IPS-NIHi11 (cell line): ENCODE measurements at regions not wholly inside any gene's neighbourhood (a gene's known extent, or its start where the extent isn't known, plus 50 kb on each side); places are given as distances from the start of the nearest gene placed in this dataset.

Experiments
- DNase-seq: peaks from one replicate; pipeline ENCODE4 v3.0.0; 2012; ENCODE audit warnings: mixed read lengths, low spot score

DNA sequence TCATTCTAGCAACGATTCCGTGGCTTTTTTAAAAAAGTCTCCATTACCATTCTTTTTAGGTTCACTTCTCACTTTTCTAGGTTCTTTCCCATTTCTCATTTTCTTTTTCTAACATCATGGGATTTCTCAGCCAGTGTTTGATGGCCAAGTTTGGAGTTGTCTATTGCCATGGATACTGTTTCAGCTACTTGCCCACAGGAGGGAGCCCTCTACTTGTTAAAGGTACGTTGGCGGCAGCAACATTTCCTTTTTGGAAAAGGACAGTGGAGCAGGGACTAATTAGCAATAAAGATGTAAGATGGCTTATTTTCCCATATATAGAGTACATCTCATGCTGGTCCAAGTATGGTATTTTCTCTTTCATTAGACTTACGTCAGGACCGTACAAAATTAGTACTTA is 2257.5 kb upstream of the C9orf72 start:
- DNase-seq: peak; percentile 46

DNA sequence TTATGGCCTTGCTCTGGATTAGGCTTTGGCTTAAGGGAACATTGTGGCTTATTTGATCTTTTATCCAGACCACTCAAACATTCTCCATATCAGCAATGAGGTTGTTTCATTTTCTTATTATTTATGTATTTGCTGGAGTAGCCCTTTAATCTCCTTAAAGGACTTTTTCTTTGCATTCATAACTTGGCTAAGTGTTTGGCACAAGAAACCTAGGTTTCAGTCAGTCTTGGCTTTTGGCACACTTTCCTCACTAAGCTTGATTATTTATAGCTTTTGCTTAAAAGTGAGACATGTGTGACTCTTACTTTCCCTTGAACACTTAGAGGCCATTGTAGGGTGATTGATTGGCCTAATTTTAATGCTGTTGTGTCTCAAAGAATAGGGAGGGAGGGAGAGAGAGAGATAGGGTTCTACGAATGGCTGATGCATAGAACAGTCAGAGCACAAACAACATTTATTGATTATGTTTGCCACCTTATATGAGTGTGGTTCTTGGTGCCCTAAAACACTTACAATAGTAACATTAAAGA is 2265.3 kb upstream of the C9orf72 start:
- DNase-seq: no peak

DNA sequence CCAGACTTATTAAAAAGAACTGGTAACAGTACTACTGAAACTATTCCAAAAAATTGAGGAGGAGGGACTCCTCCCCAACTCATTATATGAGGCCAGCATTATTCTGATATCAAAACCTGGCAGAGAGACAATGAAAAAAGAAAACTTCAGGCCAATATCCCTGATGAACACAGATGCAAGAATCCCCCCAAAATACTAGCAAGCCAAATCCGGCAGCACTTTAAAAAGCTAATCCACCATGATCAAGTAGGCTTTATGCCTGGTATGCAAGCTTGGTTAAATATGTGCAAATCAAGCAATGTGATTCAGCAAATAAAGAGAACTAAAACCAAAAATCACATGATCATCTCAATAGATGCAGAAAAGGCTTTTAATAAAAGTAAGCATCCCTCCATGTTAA is 2271.0 kb upstream of the C9orf72 start:
- DNase-seq: no peak

DNA sequence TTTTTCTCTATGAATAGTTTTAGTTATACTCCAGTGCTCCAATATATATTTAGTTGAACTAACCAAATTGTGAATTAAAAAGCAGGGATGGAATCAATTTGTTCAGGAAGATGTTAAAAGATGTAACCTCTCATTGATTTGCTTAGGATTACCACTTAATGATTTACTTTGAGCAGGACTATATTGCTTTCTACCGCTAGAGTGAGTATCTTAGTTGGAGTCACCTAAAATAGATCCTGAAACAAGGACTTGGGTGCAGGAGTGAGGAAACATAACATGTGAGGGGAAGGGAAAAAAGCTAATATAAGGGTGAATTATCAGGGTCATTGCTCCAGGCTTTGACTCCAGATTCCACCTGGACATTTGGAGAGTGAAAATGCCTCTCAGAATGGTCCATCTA is 2277.4 kb upstream of the C9orf72 start:
- no peak for DNase-seq

DNA sequence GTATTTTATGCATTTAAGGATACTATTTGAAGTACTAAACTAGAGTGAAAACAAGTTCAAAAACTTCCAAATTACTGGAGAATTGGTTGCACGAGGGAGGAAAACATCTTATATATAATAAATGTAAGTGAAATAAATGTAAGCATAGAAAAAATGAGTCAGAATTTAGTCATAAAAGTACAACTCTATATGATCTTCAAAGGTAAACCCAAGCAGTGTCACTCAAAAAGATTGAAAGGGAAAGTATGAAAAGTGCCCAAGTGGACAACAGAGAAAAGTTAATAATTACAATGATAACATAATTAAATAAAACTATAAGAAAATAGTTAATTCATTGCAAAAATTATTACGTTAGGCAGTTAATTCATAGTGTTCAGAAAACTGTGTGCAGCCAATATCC is 2288.5 kb upstream of the C9orf72 start:
- no peak for DNase-seq

DNA sequence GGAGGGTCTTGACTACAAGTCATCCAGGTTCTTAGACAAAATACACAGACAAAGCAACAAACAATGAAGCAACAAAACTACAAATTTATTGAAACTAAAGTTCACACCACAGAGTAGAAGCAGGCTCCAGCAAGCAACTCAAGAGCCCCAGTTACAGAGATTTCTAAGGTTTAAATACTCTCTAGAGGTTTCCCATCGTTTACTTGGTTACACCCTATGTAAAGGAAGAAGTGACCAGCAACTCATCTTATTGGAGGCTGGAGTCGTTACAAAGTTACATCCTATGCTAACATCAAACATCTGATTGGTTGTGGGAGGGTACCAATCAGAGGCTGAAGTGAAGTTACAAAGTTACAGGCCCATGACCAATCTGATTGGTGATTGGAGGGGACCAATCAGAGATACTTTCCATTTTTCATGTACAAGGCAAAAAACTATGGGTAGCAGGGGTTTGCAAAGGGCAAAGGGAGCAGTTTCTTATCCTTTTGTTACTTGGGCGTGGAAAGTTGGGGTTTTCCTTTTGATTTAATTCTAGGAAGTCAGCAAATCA is 2292.6 kb upstream of the C9orf72 start:
- no peak for DNase-seq

DNA sequence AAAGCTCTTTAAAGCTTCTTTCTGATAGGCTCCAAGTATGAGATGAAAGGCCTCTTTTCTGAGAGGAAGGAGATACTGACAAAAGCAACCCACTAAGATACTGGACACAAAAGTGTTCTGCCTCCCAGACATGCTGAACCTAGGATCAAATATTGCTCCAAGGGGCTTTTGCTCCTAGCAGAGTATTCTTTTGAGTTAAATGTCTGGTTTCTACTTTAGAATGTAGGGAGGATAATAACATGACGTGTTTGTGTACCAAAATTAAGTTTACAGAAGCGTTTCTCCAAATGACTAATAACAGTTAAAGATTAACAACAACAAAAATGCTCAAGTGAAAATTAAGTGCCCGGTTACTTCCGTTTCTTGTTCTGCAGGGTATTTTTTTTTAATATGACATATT is 2293.3 kb upstream of the C9orf72 start:
- no peak for DNase-seq

DNA sequence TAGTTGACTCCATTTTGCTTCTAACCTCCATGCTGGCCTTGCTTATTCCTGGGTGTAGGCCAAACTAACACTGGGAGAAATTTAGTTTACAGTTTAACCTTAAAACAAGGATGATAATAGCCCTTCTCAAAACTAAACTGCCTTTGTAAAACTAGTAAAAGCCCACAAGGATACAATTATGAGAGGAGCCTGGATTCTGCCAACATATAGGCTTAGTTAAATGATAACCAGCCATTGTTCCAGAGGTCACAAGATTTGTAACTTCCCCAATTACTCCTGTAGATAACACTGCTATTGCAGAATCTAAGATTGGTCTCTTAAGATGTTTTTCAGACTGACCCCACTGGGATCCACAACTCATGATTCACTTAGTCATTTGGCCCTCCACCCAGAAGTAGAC is 2300.3 kb upstream of the C9orf72 start:
- DNase-seq: no peak

DNA sequence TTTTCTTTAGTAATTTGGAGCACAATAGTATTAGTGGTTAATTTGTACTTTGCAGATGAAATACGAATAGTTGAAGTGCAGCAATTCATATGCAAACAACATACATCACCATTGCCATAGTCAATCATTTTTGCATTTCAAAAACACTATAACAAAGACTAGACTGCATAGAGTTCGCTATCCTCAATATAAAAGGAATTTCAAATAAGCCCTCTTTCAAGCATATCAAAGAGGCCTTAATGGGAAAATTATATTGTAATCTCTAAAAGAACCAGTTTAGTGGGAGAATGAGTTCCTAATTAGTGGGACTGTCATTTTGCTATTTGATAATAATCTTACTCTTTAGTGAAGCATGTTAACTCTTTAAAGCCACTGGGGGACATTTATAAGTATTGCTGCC is 2302.3 kb upstream of the C9orf72 start:
- DNase-seq: no peak

DNA sequence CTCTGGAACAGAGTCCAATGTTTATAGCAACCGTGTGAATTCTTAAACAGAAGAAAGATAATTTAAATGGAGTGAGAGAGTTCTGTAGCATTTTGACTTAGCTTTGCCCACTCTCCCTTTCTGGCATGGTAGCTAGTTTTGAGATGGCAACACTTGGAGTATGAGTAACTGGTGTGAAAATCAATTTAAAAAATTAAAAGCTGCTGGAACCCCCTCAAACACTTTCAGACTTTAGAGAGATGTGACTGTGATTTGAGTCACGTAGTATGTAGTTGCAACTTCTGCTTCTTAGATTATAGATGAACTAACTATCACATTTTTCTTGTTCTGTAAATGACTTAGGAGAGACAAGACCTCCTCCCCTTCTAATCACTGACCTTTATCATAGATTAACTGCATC is 2309.5 kb upstream of the C9orf72 start:
- DNase-seq: no peak

DNA sequence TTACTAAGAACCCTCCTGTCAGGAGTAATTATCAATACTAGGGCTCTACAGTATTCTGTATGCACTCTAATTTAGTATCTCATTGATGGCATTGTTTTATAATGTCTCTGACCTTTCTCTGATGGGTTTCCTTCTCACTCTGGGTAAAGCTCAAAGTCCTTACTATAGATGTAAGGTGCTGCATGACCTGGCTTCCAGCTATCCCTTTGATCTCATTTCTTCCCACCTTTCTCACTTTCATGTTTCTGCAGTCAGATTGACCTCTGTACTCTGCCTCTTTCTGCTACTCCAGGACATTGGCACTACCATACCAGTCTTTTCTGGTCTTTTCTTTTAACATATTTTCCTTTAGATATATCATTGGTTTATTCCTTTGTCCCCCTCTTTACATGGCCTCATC is 2332.8 kb upstream of the C9orf72 start:
- DNase-seq: no peak

DNA sequence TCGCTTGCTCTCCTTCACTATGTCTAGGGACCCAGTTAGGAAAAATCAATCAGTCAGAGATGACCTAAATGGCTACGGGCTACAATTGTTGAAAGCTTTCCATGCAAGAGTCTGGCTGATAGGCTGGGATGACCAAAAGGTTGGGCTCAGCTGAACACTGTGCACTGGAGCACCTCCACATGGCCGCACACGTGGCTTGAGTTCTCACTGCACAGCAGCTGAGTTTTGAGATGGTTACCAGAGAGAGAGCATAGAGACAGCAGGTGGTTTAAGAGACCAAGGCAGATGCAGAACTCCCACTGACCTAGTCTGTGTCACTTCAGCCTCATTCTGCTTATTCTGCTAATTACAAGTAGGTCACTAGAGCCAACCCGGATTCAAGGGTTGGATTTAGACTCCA is 2354.8 kb upstream of the C9orf72 start:
- DNase-seq: no peak

DNA sequence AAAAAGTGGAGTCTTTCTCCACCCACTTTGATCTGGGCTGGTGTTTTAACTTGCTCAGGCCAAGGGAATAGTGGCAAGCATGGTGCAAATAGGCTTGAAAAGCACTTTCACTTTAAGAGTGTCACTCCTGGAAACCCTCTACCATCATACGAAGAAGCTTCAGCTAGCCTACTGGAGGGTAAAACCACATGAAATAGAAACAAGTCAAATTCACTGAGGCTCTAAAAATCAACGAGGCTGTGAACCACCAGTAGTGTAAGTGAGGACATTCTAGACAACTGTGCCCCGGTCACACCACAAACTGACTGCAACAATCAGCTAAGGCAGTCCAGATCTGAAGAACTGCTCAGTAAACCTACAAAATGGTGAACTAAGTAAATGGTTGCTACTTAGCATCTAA is 2366.3 kb upstream of the C9orf72 start:
- DNase-seq: no peak

DNA sequence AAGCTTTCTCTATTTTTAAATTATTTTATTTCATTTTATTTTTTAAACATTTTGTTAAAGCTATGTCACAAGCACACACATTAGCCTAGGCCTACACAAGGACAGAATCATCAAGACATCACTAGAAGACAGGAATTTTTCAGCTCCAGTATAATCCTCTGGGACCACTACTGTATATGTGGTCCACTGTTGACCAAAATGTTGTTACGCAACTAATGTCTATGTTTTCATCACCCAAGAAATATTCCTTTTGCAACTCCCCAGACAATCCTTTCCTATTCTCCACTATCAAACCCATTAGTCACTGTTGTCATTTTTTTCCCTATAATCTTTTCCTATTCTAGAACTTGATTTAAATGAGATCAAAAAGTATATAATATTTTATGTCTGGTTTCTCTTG is 2371.7 kb upstream of the C9orf72 start:
- DNase-seq: no peak

DNA sequence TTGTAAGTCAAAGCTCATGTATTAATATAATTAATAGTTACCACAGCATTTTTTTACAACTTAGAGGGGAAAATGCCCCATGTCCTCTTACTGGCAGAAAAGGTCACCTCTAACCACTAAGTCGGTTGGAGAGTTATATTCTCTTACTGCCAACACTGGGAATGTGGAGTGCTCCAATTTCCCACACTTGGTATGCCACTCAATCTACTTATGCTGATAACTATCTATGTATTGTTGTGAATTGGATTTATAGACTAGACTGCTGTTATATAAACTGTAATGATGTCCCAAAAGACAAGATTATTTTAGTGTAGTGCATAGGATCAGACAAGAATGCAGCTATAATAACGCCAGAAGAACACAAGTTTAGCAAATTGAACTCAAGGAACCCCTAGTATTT is 2385.2 kb upstream of the C9orf72 start:
- DNase-seq: no peak

DNA sequence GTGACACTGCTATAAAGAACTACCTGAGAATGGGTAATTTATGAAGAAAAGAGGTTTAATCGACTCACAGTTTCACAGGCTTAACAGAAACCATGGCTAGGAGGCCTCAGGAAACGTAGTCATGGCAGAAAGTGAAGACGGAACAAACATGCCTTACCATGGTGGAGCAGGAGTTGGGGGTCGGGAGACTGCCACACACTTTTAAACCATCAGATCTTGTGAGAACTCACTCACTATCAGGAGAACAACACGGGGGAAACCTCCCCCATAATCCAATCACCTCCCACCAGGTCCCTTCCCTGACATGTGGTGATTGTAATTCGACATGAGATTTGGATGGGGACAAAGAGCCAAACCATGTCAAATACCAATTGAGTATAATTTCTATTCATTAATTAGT is 2392.6 kb upstream of the C9orf72 start:
- no peak for DNase-seq

DNA sequence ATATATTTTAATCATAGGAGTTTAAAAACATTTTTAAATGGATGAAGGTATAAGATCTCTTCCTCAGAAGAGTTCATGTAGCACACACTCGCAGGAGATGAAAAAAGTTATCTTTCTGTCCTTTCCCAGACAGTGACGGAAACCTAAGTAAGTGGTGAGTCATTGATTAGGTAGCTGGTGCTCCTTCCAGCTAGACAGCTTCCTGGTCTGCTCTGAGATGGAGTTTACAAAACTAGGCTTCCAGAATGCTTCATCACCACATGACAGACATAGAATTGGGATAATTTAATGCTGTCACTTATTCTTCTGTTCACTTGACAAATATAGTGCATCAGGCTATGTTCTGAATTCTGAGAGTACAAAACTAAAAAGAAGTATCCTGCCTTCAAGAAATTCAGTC is 2393.0 kb upstream of the C9orf72 start:
- DNase-seq: no peak

DNA sequence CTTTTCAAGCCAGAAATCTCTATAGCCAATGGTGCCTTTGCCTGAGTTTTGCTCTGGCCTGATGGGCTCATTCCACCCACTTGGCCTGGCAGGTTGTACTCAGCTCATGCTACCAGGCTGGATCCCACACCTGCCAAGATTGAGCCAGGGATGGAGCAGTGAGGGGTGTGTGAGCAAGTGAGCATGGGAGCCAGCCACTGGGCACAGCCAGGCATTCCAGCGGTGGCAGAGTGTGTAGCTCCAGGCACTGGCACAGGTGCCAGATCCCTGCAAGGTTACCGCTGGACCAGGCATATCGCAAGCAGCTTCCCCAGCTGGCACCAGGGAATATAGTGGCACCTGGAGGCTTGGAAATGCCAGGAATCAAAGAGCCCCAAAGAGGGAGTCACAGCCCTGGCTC is 2395.6 kb upstream of the C9orf72 start:
- DNase-seq: no peak

DNA sequence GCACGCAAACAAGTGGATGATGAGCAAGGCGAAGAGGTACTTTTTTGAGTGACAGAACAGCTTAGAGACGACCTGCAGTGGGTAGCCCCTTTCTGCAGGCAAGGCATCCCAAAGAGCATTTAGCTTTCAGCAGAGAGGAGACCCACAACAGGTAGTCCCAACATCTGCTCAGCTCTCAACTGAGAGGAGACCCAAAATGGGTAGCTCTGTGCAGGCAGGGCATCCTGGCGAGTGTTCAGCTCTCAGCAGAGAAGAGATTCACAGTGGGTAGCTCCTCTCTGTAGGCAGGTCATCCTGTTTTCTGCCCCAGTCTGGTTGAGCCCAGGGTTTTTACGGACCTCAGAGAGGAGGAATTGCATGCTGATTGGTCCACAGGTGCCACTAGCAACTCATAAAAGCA is 2396.1 kb upstream of the C9orf72 start:
- DNase-seq: no peak

DNA sequence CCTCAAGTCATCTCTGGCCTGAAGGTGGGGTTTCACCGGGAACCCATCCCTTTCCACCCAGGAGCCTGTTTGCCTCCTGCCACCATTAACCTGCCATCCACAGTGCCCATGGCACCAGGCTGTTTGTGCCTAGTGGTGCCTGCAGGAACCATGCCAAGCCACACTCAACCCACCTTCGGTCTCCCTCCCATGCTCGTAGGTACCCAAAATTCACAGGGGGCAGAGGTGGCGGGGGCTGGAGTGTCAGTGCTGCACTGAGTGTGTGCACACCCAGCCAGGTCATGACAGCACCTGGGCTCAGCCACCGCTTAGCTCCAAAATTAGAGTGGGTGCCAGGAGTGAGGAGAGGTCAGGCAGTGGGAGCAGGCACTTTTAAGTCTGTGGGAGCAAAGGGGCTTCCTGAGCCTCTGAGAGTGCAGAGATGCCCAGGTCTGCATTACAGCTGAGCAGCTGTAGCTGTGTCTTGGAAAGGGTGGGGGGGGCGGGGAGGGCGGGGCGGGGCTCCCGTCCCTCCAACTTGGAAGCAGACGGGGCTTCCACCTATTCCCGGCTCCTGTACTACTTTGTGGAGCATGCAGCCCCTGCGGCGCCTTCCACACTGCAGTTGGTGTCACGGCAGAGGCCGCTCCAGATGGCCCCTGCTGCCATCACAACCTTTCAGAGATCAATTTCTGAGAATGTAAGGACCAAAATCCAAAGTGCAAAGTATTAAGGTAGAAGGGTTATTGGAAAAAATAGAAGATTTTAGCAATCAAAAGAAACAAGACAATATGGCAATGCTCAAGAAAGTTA is 2396.8 kb upstream of the C9orf72 start:
- DNase-seq: no peak

DNA sequence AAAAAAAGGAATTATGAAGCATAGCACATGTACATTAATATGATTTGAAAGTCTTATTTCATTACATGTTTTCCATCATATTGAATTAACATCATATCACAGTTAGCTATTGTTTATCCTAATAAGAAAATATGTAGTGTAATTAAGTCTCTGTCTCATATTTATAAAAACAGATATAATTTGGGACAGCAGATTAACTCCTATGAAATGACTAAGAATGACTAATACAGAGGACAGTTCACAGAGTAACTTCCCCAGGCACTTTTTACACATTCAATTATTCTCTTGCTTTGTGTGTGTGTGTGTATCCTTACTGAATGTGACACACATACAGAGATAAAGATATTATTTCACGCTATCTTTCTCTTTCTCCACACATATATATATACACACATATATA is 2400.9 kb upstream of the C9orf72 start:
- no peak for DNase-seq

DNA sequence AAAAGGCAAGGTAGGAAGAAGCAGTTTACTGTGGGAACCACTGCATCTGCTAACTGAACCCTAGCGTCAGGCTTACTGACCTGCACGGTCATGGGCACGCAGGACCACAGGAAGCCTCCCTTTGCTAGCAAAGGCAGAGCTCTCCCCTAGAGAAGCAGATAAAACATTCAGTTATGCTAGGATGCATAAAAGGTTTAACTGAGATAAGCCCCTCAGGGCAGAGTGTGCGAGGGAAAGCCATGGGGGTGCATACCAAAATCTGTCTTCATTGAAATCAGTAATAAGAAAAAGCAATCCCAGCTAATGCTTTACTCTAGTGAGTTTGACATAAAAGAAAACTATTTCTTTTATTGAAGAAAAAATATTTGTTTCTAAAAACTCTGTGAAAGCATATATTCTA is 2403.7 kb upstream of the C9orf72 start:
- no peak for DNase-seq

DNA sequence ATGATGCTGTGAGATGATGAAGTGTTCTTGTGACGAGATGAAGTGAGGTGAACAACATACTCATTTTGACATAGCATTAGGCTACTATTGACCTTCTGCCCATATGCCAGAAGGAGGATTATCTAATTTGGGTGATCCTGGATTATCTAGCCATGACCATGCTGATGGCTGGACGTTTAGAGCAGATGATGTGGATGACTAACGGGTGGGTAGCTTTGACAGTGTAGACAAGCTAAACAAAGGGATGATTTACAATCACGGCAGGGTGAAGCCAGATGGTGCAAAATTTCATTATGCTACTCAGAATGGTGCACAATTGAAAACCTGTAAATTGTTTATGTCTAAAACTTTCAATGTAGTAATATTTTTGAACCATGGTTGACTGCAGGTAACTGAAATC is 2403.4 kb upstream of the ACO1 start:
- no peak for DNase-seq

DNA sequence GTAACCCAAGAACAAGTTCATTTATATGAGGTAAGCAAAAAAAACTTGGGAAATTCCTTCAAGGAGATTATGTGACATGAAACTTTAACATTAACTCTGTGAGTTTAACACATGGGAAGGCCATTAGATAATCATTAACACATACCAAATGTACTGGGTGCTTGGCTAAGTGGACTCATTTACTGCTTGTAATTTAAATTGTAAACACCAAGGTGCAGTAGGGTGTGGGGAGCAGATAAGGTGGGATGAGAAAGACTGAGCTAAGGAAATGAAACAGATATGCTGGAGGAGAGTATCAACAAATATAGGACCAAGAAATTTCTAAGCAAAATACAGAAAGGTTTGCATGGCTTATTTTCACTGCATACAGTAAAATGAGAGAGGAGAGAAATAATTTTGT is 2384.8 kb upstream of the ACO1 start:
- DNase-seq: no peak
